H4 (cell line): ENCODE measurements at regions not wholly inside any gene's neighbourhood (a gene's known extent, or its start where the extent isn't known, plus 50 kb on each side); places are given as distances from the start of the nearest gene placed in this dataset.

Source experiments
- DNase-seq: peaks from one replicate; pipeline ENCODE4 v3.0.0-alpha.2; 2015; ENCODE audit warnings: low spot score

GRCh38 chr11:110984147-110984546 lies 261.4 kb upstream of the POU2AF2 start:
- DNase-seq, result peak; percentile 79

GRCh38 chr11:110982214-110982613 lies 263.3 kb upstream of the POU2AF2 start:
- DNase-seq, result no peak

- no peak for DNase-seq
These were observed 265.8 kb upstream of the POU2AF2 start for GRCh38 chr11:110979696-110980095.

GRCh38 chr11:110977661-110978060 lies 265.4 kb upstream of the ARHGAP20 start:
- DNase-seq, result no peak

- DNase-seq, result no peak
These were observed 262.5 kb upstream of the ARHGAP20 start for GRCh38 chr11:110974731-110975130.

- DNase-seq, result no peak
These were observed 261.3 kb upstream of the ARHGAP20 start for GRCh38 chr11:110973401-110973980.

- DNase-seq, result peak; percentile 88
These were observed 260.4 kb upstream of the ARHGAP20 start for GRCh38 chr11:110972640-110973039.

- no peak for DNase-seq
These were observed 259.9 kb upstream of the ARHGAP20 start for GRCh38 chr11:110972106-110972505.

- DNase-seq, result peak; percentile 94
These were observed 258.9 kb upstream of the ARHGAP20 start for GRCh38 chr11:110971140-110971539.

GRCh38 chr11:110968348-110969062 lies 256.3 kb upstream of the ARHGAP20 start:
- DNase-seq, result no peak

- no peak for DNase-seq
These were observed 253.9 kb upstream of the ARHGAP20 start for GRCh38 chr11:110966131-110966530.

GRCh38 chr11:110962921-110963320 lies 250.7 kb upstream of the ARHGAP20 start:
- DNase-seq, result peak; percentile 45

GRCh38 chr11:110960167-110960566 lies 247.9 kb upstream of the ARHGAP20 start:
- no peak for DNase-seq

- DNase-seq, result no peak
These were observed 246.0 kb upstream of the ARHGAP20 start for GRCh38 chr11:110958216-110958615.

- no peak for DNase-seq
These were observed 243.5 kb upstream of the ARHGAP20 start for GRCh38 chr11:110955776-110956175.

GRCh38 chr11:110951950-110952503 lies 239.8 kb upstream of the ARHGAP20 start:
- DNase-seq, result no peak

GRCh38 chr11:110951037-110951949 lies 239.1 kb upstream of the ARHGAP20 start:
- no peak for DNase-seq

- DNase-seq, result no peak
These were observed 235.9 kb upstream of the ARHGAP20 start for GRCh38 chr11:110948112-110948511.

GRCh38 chr11:110947096-110947495 lies 234.9 kb upstream of the ARHGAP20 start:
- DNase-seq, result no peak

- no peak for DNase-seq
These were observed 227.2 kb upstream of the ARHGAP20 start for GRCh38 chr11:110939471-110939870.

GRCh38 chr11:110935018-110935640 lies 222.9 kb upstream of the ARHGAP20 start:
- no peak for DNase-seq

- no peak for DNase-seq
These were observed 216.9 kb upstream of the ARHGAP20 start for GRCh38 chr11:110929129-110929528.
